Upper lobe of right lung (tissue), 1 donor: ENCODE measurements at regions not wholly inside any gene's neighbourhood (a gene's known extent, or its start where the extent isn't known, plus 50 kb on each side); places are given as distances from the start of the nearest gene placed in this dataset.

ENCODE experiments used
- ATAC-seq: fragments of 200-7000 bp; cut with Tn5 transposase; one replicate; pipeline ENCODE4 v1.9.1; 2020; ENCODE audit warnings: mild to moderate bottlenecking, moderate library complexity
- DNase-seq: peaks from one replicate; pipeline ENCODE4 v3.0.0-alpha.2; 2020
- H3K27ac ChIP-seq: fragments of 200-600 bp; one replicate; pipeline ENCODE4 v1.8.0; 2022
- H3K27me3 ChIP-seq: fragments of 200-600 bp; one replicate; pipeline ENCODE4 v1.8.0; 2022; ENCODE audit warnings: mild to moderate bottlenecking
- H3K36me3 ChIP-seq: fragments of 200-600 bp; one replicate; pipeline ENCODE4 v1.8.0; 2022
- H3K4me1 ChIP-seq: fragments of 200-600 bp; one replicate; pipeline ENCODE4 v1.8.0; 2022
- H3K4me3 ChIP-seq: fragments of 200-600 bp; one replicate; pipeline ENCODE4 v1.8.0; 2022; ENCODE audit warnings: mild to moderate bottlenecking
- H3K9me3 ChIP-seq: fragments of 200-600 bp; one replicate; pipeline ENCODE4 v1.8.0; 2022
- intact Hi-C: fragments of 100-400 bp; cut with DNase I; formaldehyde crosslinking; loops from one replicate; pipeline ENCODE4 v1.11.0; 2022
- TF ChIP-seq, protein P1 (sequence below): fragments of 200-600 bp; IDR thresholded peaks from one replicate; pipeline ENCODE4 v1.8.0; 2022; ENCODE audit warnings: antibody characterized with exemption
- donor health status: DM: no; HTN: yes; CAD: no; lungs with severe emphysema.

- H3K27me3 ChIP-seq = no peaks in the 10 kb centered on the region
- no peak overlapping the region for H3K27ac ChIP-seq
- H3K9me3 ChIP-seq = no peaks in the 10 kb centered on the region
- no peaks in the 10 kb centered on the region for H3K4me1 ChIP-seq
- no peak overlapping the region for H3K4me3 ChIP-seq
- intact Hi-C loops = no loop called here
- ATAC-seq = no peak
- H3K36me3 ChIP-seq = no peaks in the 10 kb centered on the region
- TF ChIP-seq, protein P1, sequence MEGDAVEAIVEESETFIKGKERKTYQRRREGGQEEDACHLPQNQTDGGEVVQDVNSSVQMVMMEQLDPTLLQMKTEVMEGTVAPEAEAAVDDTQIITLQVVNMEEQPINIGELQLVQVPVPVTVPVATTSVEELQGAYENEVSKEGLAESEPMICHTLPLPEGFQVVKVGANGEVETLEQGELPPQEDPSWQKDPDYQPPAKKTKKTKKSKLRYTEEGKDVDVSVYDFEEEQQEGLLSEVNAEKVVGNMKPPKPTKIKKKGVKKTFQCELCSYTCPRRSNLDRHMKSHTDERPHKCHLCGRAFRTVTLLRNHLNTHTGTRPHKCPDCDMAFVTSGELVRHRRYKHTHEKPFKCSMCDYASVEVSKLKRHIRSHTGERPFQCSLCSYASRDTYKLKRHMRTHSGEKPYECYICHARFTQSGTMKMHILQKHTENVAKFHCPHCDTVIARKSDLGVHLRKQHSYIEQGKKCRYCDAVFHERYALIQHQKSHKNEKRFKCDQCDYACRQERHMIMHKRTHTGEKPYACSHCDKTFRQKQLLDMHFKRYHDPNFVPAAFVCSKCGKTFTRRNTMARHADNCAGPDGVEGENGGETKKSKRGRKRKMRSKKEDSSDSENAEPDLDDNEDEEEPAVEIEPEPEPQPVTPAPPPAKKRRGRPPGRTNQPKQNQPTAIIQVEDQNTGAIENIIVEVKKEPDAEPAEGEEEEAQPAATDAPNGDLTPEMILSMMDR = no peak
- DNase-seq = no peak
Observed at GRCh38 chr1:185495898-185496297, 178.9 kb upstream of the IVNS1ABP start.

DNA sequence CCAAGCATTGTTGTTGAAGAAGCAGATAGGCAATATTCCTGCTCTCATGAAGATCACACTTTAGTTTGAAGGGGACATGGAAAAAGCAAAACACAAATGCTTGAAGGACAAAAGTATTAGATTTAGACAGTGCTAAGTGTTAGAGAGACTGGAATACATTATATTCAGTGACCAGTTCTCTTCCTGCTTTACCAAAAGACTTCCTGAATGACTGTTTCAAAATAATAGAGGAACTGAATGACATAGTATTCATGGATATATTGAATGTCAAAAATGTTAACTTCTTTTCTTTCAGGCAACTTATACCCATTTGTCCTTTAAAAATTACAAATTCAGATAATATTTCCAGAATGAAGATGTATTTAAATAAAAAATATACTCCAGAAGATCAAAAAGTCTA is 178.0 kb upstream of the IVNS1ABP start:
- intact Hi-C loops = no loop called here
- no peak overlapping the region for H3K4me3 ChIP-seq
- ATAC-seq (no peak), DNase-seq (no peak)
- no peaks in the 10 kb centered on the region for H3K27me3 ChIP-seq
- H3K27ac ChIP-seq = no peak overlapping the region
- no peaks in the 10 kb centered on the region for H3K9me3 ChIP-seq
- no peaks in the 10 kb centered on the region for H3K36me3 ChIP-seq
- H3K4me1 ChIP-seq = no peaks in the 10 kb centered on the region
- TF ChIP-seq, protein P1 = no peak

- H3K4me1 ChIP-seq = no peaks in the 10 kb centered on the region
- no peak overlapping the region for H3K27ac ChIP-seq
- no peaks in the 10 kb centered on the region for H3K36me3 ChIP-seq
- no peak for DNase-seq
- H3K4me3 ChIP-seq = no peak overlapping the region
- TF ChIP-seq, protein P1 = no peak
- ATAC-seq = no peak
- no peaks in the 10 kb centered on the region for H3K27me3 ChIP-seq
- intact Hi-C loops = no loop called here
- no peaks in the 10 kb centered on the region for H3K9me3 ChIP-seq
Observed at GRCh38 chr1:185492089-185492825, 175.2 kb upstream of the IVNS1ABP start.

DNA sequence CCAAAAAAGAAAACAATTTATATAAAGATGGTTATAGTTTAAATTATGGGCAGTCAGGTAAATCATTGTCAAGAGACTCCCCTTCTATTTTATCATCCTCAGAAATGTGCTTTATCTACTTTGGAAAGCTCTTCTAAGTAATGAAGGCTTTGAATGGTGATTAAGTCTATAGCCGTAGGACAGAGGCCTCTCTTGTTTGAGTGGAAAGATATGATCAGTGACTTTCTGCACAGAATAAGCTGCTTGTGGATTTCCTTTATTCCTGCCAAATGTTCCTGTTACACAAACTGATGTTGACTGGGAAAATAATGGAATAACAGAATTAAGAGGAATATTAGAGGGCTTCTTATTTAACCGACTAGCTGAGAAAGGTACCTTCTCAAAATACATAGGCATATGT is 174.6 kb upstream of the IVNS1ABP start:
- H3K4me1 ChIP-seq = no peaks in the 10 kb centered on the region
- TF ChIP-seq, protein P1 = no peak
- no peaks in the 10 kb centered on the region for H3K27me3 ChIP-seq
- DNase-seq (no peak), ATAC-seq (no peak)
- H3K36me3 ChIP-seq = no peaks in the 10 kb centered on the region
- no peak overlapping the region for H3K4me3 ChIP-seq
- no peak overlapping the region for H3K27ac ChIP-seq
- intact Hi-C loops = no loop called here
- H3K9me3 ChIP-seq = no peaks in the 10 kb centered on the region

GRCh38 chr1:185490924-185491323 is 173.9 kb upstream of the IVNS1ABP start:
- no peaks in the 10 kb centered on the region for H3K9me3 ChIP-seq
- DNase-seq (no peak), ATAC-seq (no peak)
- no peak overlapping the region for H3K27ac ChIP-seq
- no peaks in the 10 kb centered on the region for H3K27me3 ChIP-seq
- TF ChIP-seq, protein P1 = no peak
- no peak overlapping the region for H3K4me3 ChIP-seq
- H3K36me3 ChIP-seq = no peaks in the 10 kb centered on the region
- no peaks in the 10 kb centered on the region for H3K4me1 ChIP-seq
- intact Hi-C loops = no loop called here

DNA sequence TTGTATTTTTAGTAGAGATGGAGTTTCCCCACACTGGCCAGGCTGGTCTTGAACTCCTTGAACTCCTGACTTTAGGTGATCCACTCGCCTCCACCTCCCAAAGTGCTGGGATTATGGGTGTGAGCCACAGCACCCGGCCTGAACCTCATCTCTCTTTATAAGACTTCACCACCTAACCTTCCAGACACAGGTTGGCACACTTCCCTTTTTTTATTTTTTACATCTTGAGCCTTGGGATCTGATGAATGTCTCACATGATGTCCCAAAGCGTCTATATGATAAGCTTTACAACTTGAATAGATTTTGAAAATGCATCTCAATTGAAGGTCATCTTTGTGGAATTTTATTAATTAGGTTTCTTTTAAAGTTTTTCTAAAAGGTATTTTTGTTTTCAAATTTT is 172.4 kb upstream of the IVNS1ABP start:
- no peak for ATAC-seq
- no peaks in the 10 kb centered on the region for H3K9me3 ChIP-seq
- H3K4me3 ChIP-seq = no peak overlapping the region
- no peak overlapping the region for H3K27ac ChIP-seq
- intact Hi-C loops = no loop called here
- no peaks in the 10 kb centered on the region for H3K36me3 ChIP-seq
- H3K4me1 ChIP-seq = peaks cover 3% of the 10 kb centered on the region
- DNase-seq = no peak
- TF ChIP-seq, protein P1 = no peak
- H3K27me3 ChIP-seq = no peaks in the 10 kb centered on the region
